Transverse colon (tissue), 4 donors: ENCODE measurements at regions not wholly inside any gene's neighbourhood (a gene's known extent, or its start where the extent isn't known, plus 50 kb on each side); places are given as distances from the start of the nearest gene placed in this dataset.

Experiments used
- DNase-seq: peaks from one replicate; pipeline ENCODE4 v3.0.0-alpha.2; 2019
- H3K27ac ChIP-seq, 4 donors: fragments of 200-600 bp; sonication (generic); 2 replicates each; pipeline ENCODE4 v1.5.1; 2016 to 2018; ENCODE audit warnings: inconsistent platforms in 4 of 4
- H3K27me3 ChIP-seq: fragments of 200-600 bp; sonication (generic); 2 replicates; pipeline ENCODE4 v1.5.1; 2017; ENCODE audit warnings: inconsistent platforms
- H3K36me3 ChIP-seq, 4 donors: fragments of 200-600 bp; sonication (generic); 2 replicates each; pipeline ENCODE4 v1.5.1; 2017 to 2019; ENCODE audit warnings: inconsistent platforms in 4 of 4
- H3K4me1 ChIP-seq, 4 donors: fragments of 200-600 bp; sonication (generic); 2 replicates each; pipeline ENCODE4 v1.5.1; 2017 to 2020; ENCODE audit warnings: inconsistent platforms in 4 of 4
- H3K4me3 ChIP-seq, 4 donors: fragments of 200-600 bp; sonication (generic); 1 replicate in 1 of 4; 2 replicates in 3 of 4; pipeline versions ENCODE4 v1.5.1 to v1.6.1; 2017 to 2019; ENCODE audit warnings: inconsistent platforms in 4 of 4
- H3K9me3 ChIP-seq, 2 donors: fragments of 200-600 bp; sonication (generic); 2 replicates each; pipeline ENCODE4 v1.5.1; 2017 to 2019; ENCODE audit warnings: inconsistent platforms in 2 of 2
- CTCF ChIP-seq, 5 experiments: fragments of 200-600 bp in 3 of 5; fragments of 450-650 bp in 2 of 5; sonication (generic) in 3 of 5; IDR thresholded peaks; 1 replicate in 2 of 5; 2 replicates in 3 of 5; pipeline ENCODE4 v1.5.1; 2016 to 2017; ENCODE audit warnings: antibody characterized with exemption in 5 of 5, inconsistent platforms in 3 of 5, mild to moderate bottlenecking in 2 of 5, moderate library complexity in 1 of 5
- EP300 ChIP-seq: sonication (generic); formaldehyde crosslinking; IDR thresholded peaks from one replicate; pipeline ENCODE4 v1.6.1; 2017; ENCODE audit warnings: antibody characterized with exemption, low read depth
- POLR2A ChIP-seq: fragments of 450-650 bp; IDR thresholded peaks from one replicate; pipeline ENCODE4 v1.6.1; 2016; ENCODE audit warnings: antibody characterized with exemption, mild to moderate bottlenecking, moderate library complexity
- POLR2AphosphoS5 ChIP-seq, 3 donors: sonication (generic); formaldehyde crosslinking; IDR thresholded peaks; one replicate each; pipeline ENCODE4 v1.6.1; 2016; ENCODE audit warnings: antibody characterized with exemption in 3 of 3
- WGBS, 2 donors: methylation state at CpG; one replicate each; pipeline ENCODE4 v1.1.5; 2018; ENCODE audit warnings: low coverage in 1 of 2; 5-methylcytosine and 5-hydroxymethylcytosine counted together
- in situ Hi-C, 4 donors: fragments of 200-750 bp; cut with MboI; loops; one replicate each; pipeline versions ENCODE4 v1.15.0 to v1.15.1; 2017; ENCODE audit warnings: low sequenced_read_pairs in 3 of 4, low pct_ligation_motif_present in 1 of 4, low pct_unique_long_range_greater_than_20kb in 1 of 4
- intact Hi-C: fragments of 100-400 bp; cut with DNase I; formaldehyde crosslinking; loops from one replicate; pipeline ENCODE4 v1.15.1; 2023; ENCODE audit warnings: low total_unique reads

- in situ Hi-C loops = no loop called here
- no peak overlapping the region for H3K4me3 ChIP-seq
- intact Hi-C loops = no loop called here
- no peak for DNase-seq
- no peaks in the 10 kb centered on the region for H3K27me3 ChIP-seq
- 86 to 87% methylated on average over 3 of the region's 3 CpGs for WGBS, 2 donors
- no peaks in the 10 kb centered on the region for H3K9me3 ChIP-seq
- TF ChIP-seq CTCF (IDR thresholded peaks at IDR 0.05) (no peak), POLR2AphosphoS5 (IDR thresholded peaks at IDR 0.05) (no peak), POLR2A (no peak), EP300 (no peak)
- H3K4me1 ChIP-seq = no peaks in the 10 kb centered on the region
- no peak overlapping the region for H3K27ac ChIP-seq
- H3K36me3 ChIP-seq = no peaks in the 10 kb centered on the region
These were observed 259.5 kb upstream of the CHRM3 start for GRCh38 chr1:239126884-239127283.

GRCh38 chr1:239125893-239126292 is 260.5 kb upstream of the CHRM3 start:
- Histone ChIP-seq H3K27me3 (no peaks in the 10 kb centered on the region), H3K4me1 (no peaks in the 10 kb centered on the region), H3K4me3 (no peak overlapping the region), H3K9me3 (no peaks in the 10 kb centered on the region), H3K36me3 (no peaks in the 10 kb centered on the region), H3K27ac (no peak overlapping the region)
- intact Hi-C loops (no loop called here), in situ Hi-C loops (no loop called here)
- DNase-seq = no peak
- TF ChIP-seq CTCF (IDR thresholded peaks at IDR 0.05) (no peak), EP300 (no peak), POLR2AphosphoS5 (IDR thresholded peaks at IDR 0.05) (no peak), POLR2A (no peak)

- in situ Hi-C loops = no loop called here
- H3K27ac ChIP-seq = no peak overlapping the region
- H3K27me3 ChIP-seq = no peaks in the 10 kb centered on the region
- no peaks in the 10 kb centered on the region for H3K4me1 ChIP-seq
- DNase-seq = no peak
- no peaks in the 10 kb centered on the region for H3K9me3 ChIP-seq
- intact Hi-C loops = no loop called here
- no peak for TF ChIP-seq EP300
- no peak for TF ChIP-seq POLR2A
- no peak for TF ChIP-seq POLR2AphosphoS5 (IDR thresholded peaks at IDR 0.05)
- TF ChIP-seq CTCF (IDR thresholded peaks at IDR 0.05) = no peak
- H3K4me3 ChIP-seq = no peak overlapping the region
- WGBS, 2 donors = 66 to 75% methylated on average over 4 of the region's 4 CpGs
- H3K36me3 ChIP-seq = no peaks in the 10 kb centered on the region
These were observed 261.3 kb upstream of the CHRM3 start for GRCh38 chr1:239125027-239125426.

- Histone ChIP-seq H3K4me3 (no peak overlapping the region), H3K27ac (no peak overlapping the region), H3K4me1 (no peaks in the 10 kb centered on the region), H3K27me3 (no peaks in the 10 kb centered on the region), H3K36me3 (no peaks in the 10 kb centered on the region), H3K9me3 (no peaks in the 10 kb centered on the region)
- DNase-seq = no peak
- in situ Hi-C loops (no loop called here), intact Hi-C loops (no loop called here)
- TF ChIP-seq POLR2AphosphoS5 (IDR thresholded peaks at IDR 0.05) (no peak), POLR2A (no peak), CTCF (IDR thresholded peaks at IDR 0.05) (no peak), EP300 (no peak)
- WGBS, 2 donors = 66 to 73% methylated on average over 4 of the region's 4 CpGs
These were observed 263.1 kb upstream of the CHRM3 start for GRCh38 chr1:239123260-239123659.
